Upper lobe of left lung (tissue), 6 donors: ENCODE measurements at regions not wholly inside any gene's neighbourhood (a gene's known extent, or its start where the extent isn't known, plus 50 kb on each side); places are given as distances from the start of the nearest gene placed in this dataset.

ENCODE experiments used
- ATAC-seq, 2 donors: fragments of 200-7000 bp; cut with Tn5 transposase; one replicate each; pipeline ENCODE4 v1.9.1; 2022; ENCODE audit warnings: mild to moderate bottlenecking in 2 of 2, moderate library complexity in 2 of 2; ENCODE audit not compliant: low FRiP score in 2 of 2
- DNase-seq, 2 donors: peaks; one replicate each; pipeline ENCODE4 v3.0.0-alpha.2; 2019 to 2020
- H3K27ac ChIP-seq, 4 donors: fragments of 200-600 bp; sonication (generic); one replicate each; pipeline ENCODE4 v1.5.1; 2016 to 2019
- H3K27me3 ChIP-seq, 4 donors: fragments of 200-600 bp; sonication (generic); one replicate each; pipeline ENCODE4 v1.5.1; 2017 to 2019
- H3K36me3 ChIP-seq, 4 donors: fragments of 200-600 bp; sonication (generic); one replicate each; pipeline ENCODE4 v1.5.1; 2016 to 2019
- H3K4me1 ChIP-seq, 4 donors: fragments of 200-600 bp; sonication (generic); one replicate each; pipeline ENCODE4 v1.5.1; 2018 to 2019
- H3K4me3 ChIP-seq, 4 donors: fragments of 200-600 bp; sonication (generic); one replicate each; pipeline ENCODE4 v1.5.1; 2017 to 2019; ENCODE audit warnings: mild to moderate bottlenecking in 2 of 4, moderate library complexity in 1 of 4
- H3K9me3 ChIP-seq, 4 donors: fragments of 200-600 bp; sonication (generic); one replicate each; pipeline ENCODE4 v1.5.1; 2018 to 2019
- CTCF ChIP-seq, 6 experiments: fragments of 450-650 bp in 4 of 6; fragments of 200-600 bp in 2 of 6; sonication (generic) in 2 of 6; IDR thresholded peaks; one replicate each; pipeline ENCODE4 v1.5.1; 2016 to 2019; ENCODE audit warnings: antibody characterized with exemption in 6 of 6
- EP300 ChIP-seq, 4 donors: sonication (generic); formaldehyde crosslinking; IDR thresholded peaks; one replicate each; pipeline ENCODE4 v1.5.1; 2017; ENCODE audit warnings: antibody characterized with exemption in 4 of 4, control low read depth in 2 of 4
- POLR2A ChIP-seq, 4 donors: fragments of 450-650 bp; IDR thresholded peaks; one replicate each; pipeline ENCODE4 v1.5.1; 2016 to 2017; ENCODE audit warnings: antibody characterized with exemption in 4 of 4, mild to moderate bottlenecking in 2 of 4
- POLR2AphosphoS5 ChIP-seq, 2 donors: sonication (generic); formaldehyde crosslinking; IDR thresholded peaks; one replicate each; pipeline ENCODE4 v1.5.1; 2017; ENCODE audit warnings: antibody characterized with exemption in 2 of 2
- WGBS, 2 donors: methylation state at CpG; one replicate each; pipeline ENCODE4 v1.1.5; 2017 to 2018; 5-methylcytosine and 5-hydroxymethylcytosine counted together
- donor health status: DM: no; HTN: no; CAD: no; lungs with moderate emphysema.
- donor health status: DM: no; HTN: yes; CAD: no; lungs with severe emphysema.

- no peak for ATAC-seq
- TF ChIP-seq CTCF (IDR thresholded peaks at IDR 0.05) (no peak), EP300 (IDR thresholded peaks at IDR 0.05) (no peak), POLR2A (IDR thresholded peaks at IDR 0.05) (no peak), POLR2AphosphoS5 (IDR thresholded peaks at IDR 0.05) (no peak)
- Histone ChIP-seq H3K27ac (no peak overlapping the region), H3K4me3 (no peak overlapping the region), H3K36me3 (no peaks in the 10 kb centered on the region), H3K4me1 (peaks cover 0 to 10% (median 5%) of the 10 kb centered on the region in 4 donors), H3K27me3 (no peaks in the 10 kb centered on the region), H3K9me3 (no peaks in the 10 kb centered on the region)
- 86 to 92% methylated on average over 5 of the region's 5 CpGs for WGBS, 2 donors
- DNase-seq: no peak
These were observed 103.1 kb upstream of the ESR1 start for GRCh38 chr6:151704383-151704782.

- Histone ChIP-seq H3K4me3 (no peak overlapping the region), H3K27ac (no peak overlapping the region), H3K9me3 (no peaks in the 10 kb centered on the region), H3K36me3 (no peaks in the 10 kb centered on the region), H3K27me3 (no peaks in the 10 kb centered on the region), H3K4me1 (peaks cover 0 to 10% (median 3%) of the 10 kb centered on the region in 4 donors)
- DNase-seq (no peak), ATAC-seq (no peak)
- 82 to 83% methylated on average over 6 of the region's 6 CpGs for WGBS, 2 donors
- TF ChIP-seq POLR2AphosphoS5 (IDR thresholded peaks at IDR 0.05) (no peak), POLR2A (IDR thresholded peaks at IDR 0.05) (no peak), EP300 (IDR thresholded peaks at IDR 0.05) (no peak), CTCF (IDR thresholded peaks at IDR 0.05) (no peak)
These were observed 101.3 kb upstream of the ESR1 start for GRCh38 chr6:151705993-151706733.

GRCh38 chr6:151709329-151709728, 98.2 kb upstream of the ESR1 start:
- Histone ChIP-seq H3K4me3 (no peak overlapping the region), H3K4me1 (no peaks in the 10 kb centered on the region), H3K9me3 (no peaks in the 10 kb centered on the region), H3K36me3 (no peaks in the 10 kb centered on the region), H3K27ac (no peak overlapping the region), H3K27me3 (no peaks in the 10 kb centered on the region)
- no peak for DNase-seq
- no peak for ATAC-seq
- no peak for TF ChIP-seq POLR2AphosphoS5 (IDR thresholded peaks at IDR 0.05)
- no peak for TF ChIP-seq CTCF (IDR thresholded peaks at IDR 0.05)
- no peak for TF ChIP-seq EP300 (IDR thresholded peaks at IDR 0.05)
- TF ChIP-seq POLR2A (IDR thresholded peaks at IDR 0.05): no peak
- 89 to 92% methylated on average over 3 of the region's 3 CpGs for WGBS, 2 donors

- no peaks in the 10 kb centered on the region for H3K27me3 ChIP-seq
- no peaks in the 10 kb centered on the region for H3K36me3 ChIP-seq
- ATAC-seq (no peak), DNase-seq (peak in 1 of 2 donors; percentile 53)
- H3K9me3 ChIP-seq: no peaks in the 10 kb centered on the region
- no peak overlapping the region for H3K4me3 ChIP-seq
- peaks cover 0 to 8% (median 7%) of the 10 kb centered on the region in 4 donors for H3K4me1 ChIP-seq
- TF ChIP-seq EP300 (IDR thresholded peaks at IDR 0.05): no peak
- TF ChIP-seq CTCF (IDR thresholded peaks at IDR 0.05): no peak
- no peak for TF ChIP-seq POLR2A (IDR thresholded peaks at IDR 0.05)
- TF ChIP-seq POLR2AphosphoS5 (IDR thresholded peaks at IDR 0.05): peak in 1 of 2 donors; percentile 25
- 45 to 64% methylated on average over 4 to 5 of the region's 5 CpGs for WGBS, 2 donors
- H3K27ac ChIP-seq: no peak overlapping the region
These were observed 91.0 kb upstream of the ESR1 start for GRCh38 chr6:151716526-151716932.

- TF ChIP-seq POLR2AphosphoS5 (IDR thresholded peaks at IDR 0.05) (no peak), CTCF (IDR thresholded peaks at IDR 0.05) (no peak), EP300 (IDR thresholded peaks at IDR 0.05) (no peak), POLR2A (IDR thresholded peaks at IDR 0.05) (no peak)
- no peaks in the 10 kb centered on the region for H3K27me3 ChIP-seq
- no peaks in the 10 kb centered on the region for H3K36me3 ChIP-seq
- no peak for ATAC-seq
- no peak for DNase-seq
- peaks cover 0 to 8% (median 7%) of the 10 kb centered on the region in 4 donors for H3K4me1 ChIP-seq
- no peaks in the 10 kb centered on the region for H3K9me3 ChIP-seq
- H3K4me3 ChIP-seq: no peak overlapping the region
- 85% methylated on average over 5 of the region's 5 CpGs for WGBS, 2 donors
- H3K27ac ChIP-seq: no peak overlapping the region
These were observed 88.4 kb upstream of the ESR1 start for GRCh38 chr6:151719070-151719469.
